ENCODE measurements at regions not wholly inside any gene's neighbourhood (a gene's known extent, or its start where the extent isn't known, plus 50 kb on each side); places are given as distances from the start of the nearest gene placed in this dataset.

DNA sequence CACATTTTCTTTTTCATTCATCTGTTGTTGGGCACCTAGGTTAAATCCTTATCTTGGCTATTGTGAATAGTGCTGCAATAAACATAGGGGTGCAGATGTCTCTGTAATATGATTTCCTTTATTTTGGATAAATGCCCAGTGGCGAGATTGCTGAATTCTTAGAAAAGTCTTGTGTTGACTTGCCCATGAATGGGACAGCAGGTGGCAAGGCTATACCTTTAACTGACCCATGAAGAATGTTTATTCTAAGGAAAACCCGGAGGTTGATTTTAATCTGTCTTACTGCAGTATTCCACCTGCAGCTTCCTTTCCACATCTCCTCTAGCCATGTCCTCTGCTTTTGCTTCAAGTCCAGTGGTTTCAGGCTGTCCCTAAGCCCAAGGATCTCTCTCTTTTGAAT lies 220.6 kb downstream of the SNCA start:
- no peak overlapping the region for H4K5ac ChIP-seq (ENCODE audit: low read length)
- no peak overlapping the region for H2AK5ac ChIP-seq (ENCODE audit: low read length)
- no peak overlapping the region for H3K9ac ChIP-seq (ENCODE audit: low read length)
- no peaks in the 10 kb centered on the region for H3K79me1 ChIP-seq (ENCODE audit: low read length)
- H2BK120ac ChIP-seq (ENCODE audit: low read depth, low read length): no peak overlapping the region
- H3K36me3 ChIP-seq (ENCODE audit: control insufficient read depth, insufficient read depth, low read length): no peaks in the 10 kb centered on the region
- H3K18ac ChIP-seq (ENCODE audit: low read length): no peak overlapping the region
- no peak overlapping the region for H3K56ac ChIP-seq (ENCODE audit: low read length)
- H3K4me1 ChIP-seq (ENCODE audit: control insufficient read depth, low read depth, low read length): no peaks in the 10 kb centered on the region
- H3K23ac ChIP-seq (ENCODE audit: low read length): no peak overlapping the region
- H3K79me2 ChIP-seq (ENCODE audit: control insufficient read depth, insufficient read depth, low read length): no peaks in the 10 kb centered on the region
- no peak overlapping the region for H4K8ac ChIP-seq (ENCODE audit: low read depth, low read length)
- no peak overlapping the region for H3K27ac ChIP-seq (ENCODE audit: low read depth, low read length)
- H2BK15ac ChIP-seq (replicated peaks; ENCODE audit: low read depth): no peak overlapping the region
- no peak overlapping the region for H3K4ac ChIP-seq (ENCODE audit: low read depth, low read length)
- H3K4me2 ChIP-seq (ENCODE audit: low read length): no peak overlapping the region
- no peak overlapping the region for H3K4me3 ChIP-seq (ENCODE audit: low read length)
- no CpG with 5 or more reads among the region's 2 CpGs for WGBS (ENCODE audit: extremely low coverage, insufficient coverage, low lambda C conversion rate)
- no peaks in the 10 kb centered on the region for H3K27me3 ChIP-seq (ENCODE audit: insufficient read depth, low read length, poor library complexity)
- no peak overlapping the region for H2BK5ac ChIP-seq (ENCODE audit: low read length)
- DNase-seq: no peak

DNA sequence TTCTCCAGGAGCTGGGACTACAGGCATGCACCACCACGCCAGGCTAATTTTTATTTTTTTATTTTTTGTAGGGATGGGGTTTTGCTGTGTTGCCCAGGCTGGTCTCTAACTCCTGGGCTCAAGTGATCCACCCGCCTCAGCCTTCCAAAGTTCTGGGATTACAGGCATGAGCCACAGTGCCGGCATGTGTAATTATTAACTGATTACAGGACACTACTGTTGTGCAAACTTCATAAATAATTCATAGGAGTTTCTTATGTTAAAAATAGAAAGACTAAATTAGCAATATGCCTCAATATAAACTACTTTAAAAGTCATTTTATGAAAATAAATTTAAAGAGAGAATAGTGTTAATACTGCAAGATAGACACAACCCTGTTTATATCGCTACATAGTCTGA lies 221.9 kb downstream of the SNCA start:
- Histone ChIP-seq H4K8ac (ENCODE audit: low read depth, low read length) (no peak overlapping the region), H3K79me2 (ENCODE audit: control insufficient read depth, insufficient read depth, low read length) (no peaks in the 10 kb centered on the region), H2AK5ac (ENCODE audit: low read length) (no peak overlapping the region), H3K18ac (ENCODE audit: low read length) (no peak overlapping the region), H2BK15ac (replicated peaks; ENCODE audit: low read depth) (no peak overlapping the region), H4K5ac (ENCODE audit: low read length) (no peak overlapping the region), H3K79me1 (ENCODE audit: low read length) (no peaks in the 10 kb centered on the region), H3K23ac (ENCODE audit: low read length) (no peak overlapping the region), H2BK120ac (ENCODE audit: low read depth, low read length) (no peak overlapping the region), H3K4ac (ENCODE audit: low read depth, low read length) (peak overlapping the region; percentile 16), H3K4me3 (ENCODE audit: low read length) (no peak overlapping the region), H3K36me3 (ENCODE audit: control insufficient read depth, insufficient read depth, low read length) (no peaks in the 10 kb centered on the region), H3K27me3 (ENCODE audit: insufficient read depth, low read length, poor library complexity) (no peaks in the 10 kb centered on the region), H3K56ac (ENCODE audit: low read length) (no peak overlapping the region), H2BK5ac (ENCODE audit: low read length) (no peak overlapping the region), H3K27ac (ENCODE audit: low read depth, low read length) (no peak overlapping the region), H3K4me2 (ENCODE audit: low read length) (no peak overlapping the region), H3K4me1 (ENCODE audit: control insufficient read depth, low read depth, low read length) (no peaks in the 10 kb centered on the region), H3K9ac (ENCODE audit: low read length) (no peak overlapping the region)
- DNase-seq: no peak
- no CpG with 5 or more reads among the region's 4 CpGs for WGBS (ENCODE audit: extremely low coverage, insufficient coverage, low lambda C conversion rate)

GRCh38 chr4:89614155-89614554 lies 222.8 kb downstream of the SNCA start:
- H3K18ac ChIP-seq (ENCODE audit: low read length): no peak overlapping the region
- H4K8ac ChIP-seq (ENCODE audit: low read depth, low read length): no peak overlapping the region
- no peak overlapping the region for H2BK5ac ChIP-seq (ENCODE audit: low read length)
- no peak overlapping the region for H3K4ac ChIP-seq (ENCODE audit: low read depth, low read length)
- peak; percentile 89 for DNase-seq
- no peak overlapping the region for H3K4me3 ChIP-seq (ENCODE audit: low read length)
- H3K79me2 ChIP-seq (ENCODE audit: control insufficient read depth, insufficient read depth, low read length): no peaks in the 10 kb centered on the region
- H3K36me3 ChIP-seq (ENCODE audit: control insufficient read depth, insufficient read depth, low read length): no peaks in the 10 kb centered on the region
- no peaks in the 10 kb centered on the region for H3K4me1 ChIP-seq (ENCODE audit: control insufficient read depth, low read depth, low read length)
- H3K79me1 ChIP-seq (ENCODE audit: low read length): no peaks in the 10 kb centered on the region
- H3K23ac ChIP-seq (ENCODE audit: low read length): no peak overlapping the region
- H3K27me3 ChIP-seq (ENCODE audit: insufficient read depth, low read length, poor library complexity): no peaks in the 10 kb centered on the region
- no peak overlapping the region for H3K27ac ChIP-seq (ENCODE audit: low read depth, low read length)
- no peak overlapping the region for H3K4me2 ChIP-seq (ENCODE audit: low read length)
- H4K5ac ChIP-seq (ENCODE audit: low read length): no peak overlapping the region
- H3K9ac ChIP-seq (ENCODE audit: low read length): no peak overlapping the region
- no peak overlapping the region for H2AK5ac ChIP-seq (ENCODE audit: low read length)
- no peak overlapping the region for H3K56ac ChIP-seq (ENCODE audit: low read length)
- H2BK120ac ChIP-seq (ENCODE audit: low read depth, low read length): no peak overlapping the region
- no peak overlapping the region for H2BK15ac ChIP-seq (replicated peaks; ENCODE audit: low read depth)

DNA sequence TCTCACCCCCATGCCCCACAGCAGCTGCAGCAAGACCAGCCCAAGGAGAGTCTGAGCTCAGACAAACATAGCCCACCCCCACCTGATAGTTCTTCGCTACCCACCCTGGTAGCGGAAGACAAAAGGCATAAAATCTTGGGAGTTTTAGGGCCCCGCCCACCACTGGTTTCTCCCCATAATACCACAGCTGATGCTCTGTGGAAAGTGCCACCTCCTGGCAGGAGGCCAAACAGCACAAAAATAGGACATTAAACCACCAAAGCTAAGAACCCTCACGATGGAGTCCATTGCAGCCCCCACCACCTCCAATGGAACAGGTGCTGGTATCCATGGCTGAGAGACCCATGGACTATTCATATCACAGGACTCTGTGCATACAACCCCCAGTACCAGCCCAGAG lies 226.7 kb downstream of the SNCA start:
- Histone ChIP-seq H3K4me3 (ENCODE audit: low read length) (no peak overlapping the region), H3K27me3 (ENCODE audit: insufficient read depth, low read length, poor library complexity) (no peaks in the 10 kb centered on the region), H2BK120ac (ENCODE audit: low read depth, low read length) (no peak overlapping the region), H4K5ac (ENCODE audit: low read length) (no peak overlapping the region), H3K36me3 (ENCODE audit: control insufficient read depth, insufficient read depth, low read length) (no peaks in the 10 kb centered on the region), H3K27ac (ENCODE audit: low read depth, low read length) (no peak overlapping the region), H4K8ac (ENCODE audit: low read depth, low read length) (no peak overlapping the region), H3K4me2 (ENCODE audit: low read length) (no peak overlapping the region), H3K4ac (ENCODE audit: low read depth, low read length) (no peak overlapping the region), H3K56ac (ENCODE audit: low read length) (no peak overlapping the region), H3K79me2 (ENCODE audit: control insufficient read depth, insufficient read depth, low read length) (no peaks in the 10 kb centered on the region), H3K18ac (ENCODE audit: low read length) (no peak overlapping the region), H3K4me1 (ENCODE audit: control insufficient read depth, low read depth, low read length) (no peaks in the 10 kb centered on the region), H3K23ac (ENCODE audit: low read length) (no peak overlapping the region), H3K9ac (ENCODE audit: low read length) (no peak overlapping the region), H3K79me1 (ENCODE audit: low read length) (no peaks in the 10 kb centered on the region), H2AK5ac (ENCODE audit: low read length) (no peak overlapping the region), H2BK5ac (ENCODE audit: low read length) (no peak overlapping the region), H2BK15ac (replicated peaks; ENCODE audit: low read depth) (no peak overlapping the region)
- peak; percentile 26 for DNase-seq
- no CpG with 5 or more reads among the region's 4 CpGs for WGBS (ENCODE audit: extremely low coverage, insufficient coverage, low lambda C conversion rate)

DNA sequence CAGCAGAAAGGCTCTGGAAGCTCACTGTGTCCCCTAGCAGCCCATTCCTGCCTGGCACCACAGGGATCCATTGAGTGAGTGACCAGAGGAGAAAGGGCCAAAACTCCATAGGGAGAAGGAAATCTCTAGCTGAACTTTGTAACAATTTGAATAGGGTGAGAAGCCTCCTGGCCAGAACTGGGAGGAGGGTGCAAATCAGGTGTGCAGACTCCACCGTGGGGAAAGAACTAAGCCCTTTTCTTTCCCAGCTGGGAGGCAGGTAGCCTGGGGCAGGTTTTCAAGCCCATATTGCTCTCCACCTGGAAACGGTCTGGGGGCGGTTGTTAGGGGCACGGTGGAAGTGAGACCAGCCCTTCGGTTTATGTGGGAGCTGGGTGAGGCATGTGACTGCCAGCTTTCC lies 227.2 kb downstream of the SNCA start:
- Histone ChIP-seq H2BK15ac (replicated peaks; ENCODE audit: low read depth) (no peak overlapping the region), H3K79me2 (ENCODE audit: control insufficient read depth, insufficient read depth, low read length) (no peaks in the 10 kb centered on the region), H3K18ac (ENCODE audit: low read length) (no peak overlapping the region), H2BK120ac (ENCODE audit: low read depth, low read length) (no peak overlapping the region), H3K27ac (ENCODE audit: low read depth, low read length) (no peak overlapping the region), H2BK5ac (ENCODE audit: low read length) (no peak overlapping the region), H3K4me2 (ENCODE audit: low read length) (no peak overlapping the region), H3K56ac (ENCODE audit: low read length) (no peak overlapping the region), H3K9ac (ENCODE audit: low read length) (no peak overlapping the region), H3K79me1 (ENCODE audit: low read length) (no peaks in the 10 kb centered on the region), H3K36me3 (ENCODE audit: control insufficient read depth, insufficient read depth, low read length) (no peaks in the 10 kb centered on the region), H3K4ac (ENCODE audit: low read depth, low read length) (no peak overlapping the region), H3K23ac (ENCODE audit: low read length) (no peak overlapping the region), H3K4me3 (ENCODE audit: low read length) (no peak overlapping the region), H3K27me3 (ENCODE audit: insufficient read depth, low read length, poor library complexity) (no peaks in the 10 kb centered on the region), H2AK5ac (ENCODE audit: low read length) (no peak overlapping the region), H4K8ac (ENCODE audit: low read depth, low read length) (no peak overlapping the region), H3K4me1 (ENCODE audit: control insufficient read depth, low read depth, low read length) (no peaks in the 10 kb centered on the region), H4K5ac (ENCODE audit: low read length) (no peak overlapping the region)
- DNase-seq: peak; percentile 60
- WGBS (ENCODE audit: extremely low coverage, insufficient coverage, low lambda C conversion rate): no CpG with 5 or more reads among the region's 5 CpGs

DNA sequence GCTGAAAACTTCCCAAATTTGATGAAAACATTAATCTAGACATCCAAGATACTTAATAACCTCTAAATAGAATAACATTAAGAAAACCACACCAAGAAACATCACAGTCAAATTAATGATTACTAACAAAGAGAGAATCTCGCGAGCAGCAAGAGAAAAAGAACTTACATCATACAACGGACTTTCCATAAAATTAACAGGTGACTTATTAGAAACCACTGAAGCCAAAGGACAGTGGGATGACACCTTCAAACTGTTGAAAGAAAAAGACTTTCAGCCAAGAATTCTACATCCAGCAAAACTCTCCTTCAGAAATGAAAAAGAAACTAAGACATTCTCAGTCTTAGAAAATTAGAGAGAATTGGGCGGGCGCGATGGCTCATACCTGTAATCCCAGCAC lies 232.0 kb downstream of the SNCA start:
- H3K79me1 ChIP-seq (ENCODE audit: low read length): no peaks in the 10 kb centered on the region
- no peak overlapping the region for H3K4me2 ChIP-seq (ENCODE audit: low read length)
- H3K27me3 ChIP-seq (ENCODE audit: insufficient read depth, low read length, poor library complexity): no peaks in the 10 kb centered on the region
- no peak overlapping the region for H2AK5ac ChIP-seq (ENCODE audit: low read length)
- no peak overlapping the region for H4K8ac ChIP-seq (ENCODE audit: low read depth, low read length)
- H4K5ac ChIP-seq (ENCODE audit: low read length): no peak overlapping the region
- H3K4ac ChIP-seq (ENCODE audit: low read depth, low read length): no peak overlapping the region
- no peak overlapping the region for H3K9ac ChIP-seq (ENCODE audit: low read length)
- no peak overlapping the region for H3K4me3 ChIP-seq (ENCODE audit: low read length)
- no peak overlapping the region for H2BK15ac ChIP-seq (replicated peaks; ENCODE audit: low read depth)
- H3K18ac ChIP-seq (ENCODE audit: low read length): no peak overlapping the region
- H3K79me2 ChIP-seq (ENCODE audit: control insufficient read depth, insufficient read depth, low read length): no peaks in the 10 kb centered on the region
- no peak overlapping the region for H2BK120ac ChIP-seq (ENCODE audit: low read depth, low read length)
- no CpG with 5 or more reads among the region's 6 CpGs for WGBS (ENCODE audit: extremely low coverage, insufficient coverage, low lambda C conversion rate)
- H3K23ac ChIP-seq (ENCODE audit: low read length): no peak overlapping the region
- H3K56ac ChIP-seq (ENCODE audit: low read length): no peak overlapping the region
- no peak for DNase-seq
- no peak overlapping the region for H2BK5ac ChIP-seq (ENCODE audit: low read length)
- H3K27ac ChIP-seq (ENCODE audit: low read depth, low read length): no peak overlapping the region
- H3K4me1 ChIP-seq (ENCODE audit: control insufficient read depth, low read depth, low read length): no peaks in the 10 kb centered on the region
- no peaks in the 10 kb centered on the region for H3K36me3 ChIP-seq (ENCODE audit: control insufficient read depth, insufficient read depth, low read length)

Measured in mesendoderm (in vitro differentiated cells).